ENCODE measurements at regions not wholly inside any gene's neighbourhood (a gene's known extent, or its start where the extent isn't known, plus 50 kb on each side); places are given as distances from the start of the nearest gene placed in this dataset.

DNA sequence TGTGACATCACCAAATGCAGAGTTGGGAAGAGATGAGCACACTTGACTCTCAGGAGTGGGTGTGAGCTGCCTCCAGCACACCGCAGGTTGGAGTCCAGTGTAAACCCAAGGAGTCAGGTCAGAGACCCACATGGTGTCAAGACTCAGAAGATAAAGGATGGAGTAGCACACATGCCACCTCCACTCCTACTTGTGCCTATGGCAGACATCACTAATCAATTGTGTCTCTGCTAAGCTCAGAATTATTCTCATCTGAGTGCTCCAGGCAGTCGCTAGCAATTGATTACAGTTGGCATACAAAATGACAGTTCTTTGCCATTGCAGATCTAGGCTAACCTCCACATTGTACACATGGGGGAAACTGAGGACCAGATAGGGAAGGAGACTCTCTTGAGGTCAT is 187.1 kb downstream of the RPS24 start:
- TF ChIP-seq, protein P1, sequence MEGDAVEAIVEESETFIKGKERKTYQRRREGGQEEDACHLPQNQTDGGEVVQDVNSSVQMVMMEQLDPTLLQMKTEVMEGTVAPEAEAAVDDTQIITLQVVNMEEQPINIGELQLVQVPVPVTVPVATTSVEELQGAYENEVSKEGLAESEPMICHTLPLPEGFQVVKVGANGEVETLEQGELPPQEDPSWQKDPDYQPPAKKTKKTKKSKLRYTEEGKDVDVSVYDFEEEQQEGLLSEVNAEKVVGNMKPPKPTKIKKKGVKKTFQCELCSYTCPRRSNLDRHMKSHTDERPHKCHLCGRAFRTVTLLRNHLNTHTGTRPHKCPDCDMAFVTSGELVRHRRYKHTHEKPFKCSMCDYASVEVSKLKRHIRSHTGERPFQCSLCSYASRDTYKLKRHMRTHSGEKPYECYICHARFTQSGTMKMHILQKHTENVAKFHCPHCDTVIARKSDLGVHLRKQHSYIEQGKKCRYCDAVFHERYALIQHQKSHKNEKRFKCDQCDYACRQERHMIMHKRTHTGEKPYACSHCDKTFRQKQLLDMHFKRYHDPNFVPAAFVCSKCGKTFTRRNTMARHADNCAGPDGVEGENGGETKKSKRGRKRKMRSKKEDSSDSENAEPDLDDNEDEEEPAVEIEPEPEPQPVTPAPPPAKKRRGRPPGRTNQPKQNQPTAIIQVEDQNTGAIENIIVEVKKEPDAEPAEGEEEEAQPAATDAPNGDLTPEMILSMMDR (IDR thresholded peaks at IDR 0.05), result no peak
- TF ChIP-seq POLR2A (IDR thresholded peaks at IDR 0.05), result no peak
